Lower leg skin (tissue), 4 donors: ENCODE measurements at regions not wholly inside any gene's neighbourhood (a gene's known extent, or its start where the extent isn't known, plus 50 kb on each side); places are given as distances from the start of the nearest gene placed in this dataset.

Experiments used
- DNase-seq, 2 donors: peaks; one replicate each; pipeline ENCODE4 v3.0.0-alpha.2; 2019; ENCODE audit warnings: low spot score in 2 of 2
- H3K4me3 ChIP-seq: fragments of 200-600 bp; sonication (generic); 2 replicates; pipeline ENCODE4 v1.5.1; 2017; ENCODE audit warnings: mild to moderate bottlenecking, low read depth; ENCODE audit not compliant: poor library complexity, severe bottlenecking
- POLR2A ChIP-seq, 2 donors: fragments of 450-650 bp; IDR thresholded peaks; one replicate each; pipeline ENCODE4 v1.6.1; 2016 to 2017; ENCODE audit warnings: antibody characterized with exemption in 2 of 2, mild to moderate bottlenecking in 1 of 2, moderate library complexity in 1 of 2
- WGBS, 2 donors: methylation state at CpG; one replicate each; pipeline ENCODE4 v1.1.5; 2018; 5-methylcytosine and 5-hydroxymethylcytosine counted together
- intact Hi-C: fragments of 100-400 bp; cut with DNase I; formaldehyde crosslinking; loops from one replicate; pipeline ENCODE4 v1.15.0; 2023; ENCODE audit warnings: low total_unique reads
- TF ChIP-seq, protein P1 (sequence below), 3 donors: fragments of 450-650 bp; IDR thresholded peaks; one replicate each; pipeline ENCODE4 v1.5.1; 2016; ENCODE audit warnings: antibody characterized with exemption in 3 of 3, mild to moderate bottlenecking in 3 of 3, moderate library complexity in 2 of 3

DNA sequence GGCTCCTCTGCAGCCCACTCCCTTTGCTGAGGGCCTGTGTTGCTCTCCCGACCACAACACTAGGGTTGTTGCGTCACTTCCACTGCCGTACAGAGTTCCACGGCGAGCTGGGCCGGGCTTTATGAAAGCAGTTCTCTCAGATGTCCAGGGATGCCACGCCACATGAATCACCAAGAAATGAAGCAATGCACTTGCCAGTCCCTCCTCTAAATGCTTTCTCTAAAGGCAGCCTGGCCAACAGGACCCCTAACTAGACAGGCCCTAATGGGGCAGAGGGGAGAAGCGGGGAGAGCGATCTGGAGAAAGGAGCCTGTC lies 188.7 kb downstream of the CTTN start:
- DNase-seq: no peak
- intact Hi-C loops: no loop called here
- H3K4me3 ChIP-seq: no peak overlapping the region
- WGBS, 2 donors: 78 to 92% methylated on average over 9 of the region's 9 CpGs
- TF ChIP-seq, protein P1, sequence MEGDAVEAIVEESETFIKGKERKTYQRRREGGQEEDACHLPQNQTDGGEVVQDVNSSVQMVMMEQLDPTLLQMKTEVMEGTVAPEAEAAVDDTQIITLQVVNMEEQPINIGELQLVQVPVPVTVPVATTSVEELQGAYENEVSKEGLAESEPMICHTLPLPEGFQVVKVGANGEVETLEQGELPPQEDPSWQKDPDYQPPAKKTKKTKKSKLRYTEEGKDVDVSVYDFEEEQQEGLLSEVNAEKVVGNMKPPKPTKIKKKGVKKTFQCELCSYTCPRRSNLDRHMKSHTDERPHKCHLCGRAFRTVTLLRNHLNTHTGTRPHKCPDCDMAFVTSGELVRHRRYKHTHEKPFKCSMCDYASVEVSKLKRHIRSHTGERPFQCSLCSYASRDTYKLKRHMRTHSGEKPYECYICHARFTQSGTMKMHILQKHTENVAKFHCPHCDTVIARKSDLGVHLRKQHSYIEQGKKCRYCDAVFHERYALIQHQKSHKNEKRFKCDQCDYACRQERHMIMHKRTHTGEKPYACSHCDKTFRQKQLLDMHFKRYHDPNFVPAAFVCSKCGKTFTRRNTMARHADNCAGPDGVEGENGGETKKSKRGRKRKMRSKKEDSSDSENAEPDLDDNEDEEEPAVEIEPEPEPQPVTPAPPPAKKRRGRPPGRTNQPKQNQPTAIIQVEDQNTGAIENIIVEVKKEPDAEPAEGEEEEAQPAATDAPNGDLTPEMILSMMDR (IDR thresholded peaks at IDR 0.05): no peak
- no peak for TF ChIP-seq POLR2A (IDR thresholded peaks at IDR 0.05)

DNA sequence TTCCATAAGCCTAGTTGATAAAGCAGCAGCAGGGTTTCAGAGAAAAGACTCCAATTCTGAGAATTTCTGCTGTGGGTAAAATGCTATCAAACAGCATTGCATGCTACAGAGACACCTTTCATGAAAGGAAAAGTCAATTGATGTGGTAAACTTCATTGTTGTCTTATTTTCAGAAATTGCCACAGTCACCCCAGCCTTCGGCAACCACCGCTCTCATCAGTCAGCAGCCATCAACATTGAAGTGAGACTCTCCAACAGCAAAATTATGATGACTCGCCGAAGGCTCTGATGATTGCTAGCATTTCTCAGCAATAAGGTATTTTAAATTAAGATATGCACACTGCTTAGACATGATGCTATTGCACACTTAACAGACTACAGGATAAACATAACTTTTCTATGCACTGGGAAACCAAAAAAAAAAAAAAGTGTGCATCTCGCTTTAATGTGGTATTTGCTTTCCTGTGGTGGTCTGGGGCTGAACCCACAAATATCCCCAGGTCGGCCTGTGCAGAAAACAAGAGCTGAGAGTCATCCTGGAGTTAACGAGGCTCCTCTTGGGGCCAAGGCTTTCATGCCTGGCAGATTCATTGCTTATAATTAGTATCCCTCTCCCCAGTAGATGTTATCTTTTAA lies 192.1 kb downstream of the CTTN start:
- DNase-seq: no peak
- WGBS, 2 donors: 79 to 82% methylated on average over 7 of the region's 7 CpGs
- H3K4me3 ChIP-seq: no peak overlapping the region
- intact Hi-C loops: no loop called here
- no peak for TF ChIP-seq POLR2A (IDR thresholded peaks at IDR 0.05)
- TF ChIP-seq, protein P1 (IDR thresholded peaks at IDR 0.05): no peak

DNA sequence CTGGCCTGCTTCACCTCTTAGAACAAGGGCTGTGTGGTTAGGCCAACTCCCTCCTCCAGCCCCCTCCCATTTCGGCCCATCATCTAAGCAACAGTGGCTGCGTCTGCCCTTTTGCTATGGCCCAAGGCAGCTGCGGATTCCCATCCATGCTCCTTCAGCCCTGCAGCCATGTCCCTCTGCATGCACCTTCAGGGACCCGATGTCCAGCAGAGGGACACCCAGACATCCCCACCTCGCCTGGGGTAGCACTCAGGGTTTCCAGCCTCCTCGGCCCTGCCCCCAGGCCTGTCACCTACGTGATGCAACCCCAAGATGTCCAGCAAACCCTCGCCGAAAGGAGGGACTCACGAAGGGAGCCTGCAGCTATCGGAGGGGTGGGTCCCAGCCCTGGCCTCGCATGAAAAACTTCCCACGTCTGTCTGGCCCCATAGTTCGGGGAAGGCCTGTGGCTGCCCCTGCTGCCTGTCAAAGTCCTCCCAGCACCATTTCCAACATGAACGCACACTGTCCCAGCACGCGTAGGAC lies 194.4 kb downstream of the CTTN start:
- WGBS, 2 donors: 86 to 87% methylated on average over 16 to 17 of the region's 17 CpGs
- DNase-seq: no peak
- TF ChIP-seq, protein P1 (IDR thresholded peaks at IDR 0.05): no peak
- TF ChIP-seq POLR2A (IDR thresholded peaks at IDR 0.05): no peak

DNA sequence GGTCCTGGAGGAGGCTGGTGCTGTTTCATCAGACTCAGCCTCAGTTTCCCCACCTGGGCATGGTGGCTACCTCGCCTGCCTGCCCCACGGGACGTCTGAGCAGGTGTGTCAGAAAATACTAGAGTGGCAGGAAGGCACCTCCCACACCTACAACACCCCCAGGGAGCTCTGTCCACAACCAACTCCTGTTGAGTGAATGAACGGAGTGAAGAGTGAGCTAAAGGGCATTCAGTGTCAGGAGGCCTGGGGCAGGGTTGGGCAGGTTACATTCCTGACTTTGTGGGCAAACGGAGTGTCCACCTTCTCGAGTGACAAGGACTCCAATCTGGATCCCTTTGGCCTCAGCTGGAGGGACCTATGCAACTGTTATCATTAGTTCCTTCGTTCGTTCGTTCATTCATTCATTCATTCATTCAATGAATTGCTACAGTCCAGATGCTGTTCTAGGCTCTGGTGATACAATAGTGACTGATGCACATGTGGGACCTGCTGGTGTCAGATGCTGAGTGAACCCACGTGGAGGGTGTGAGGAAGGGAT lies 195.2 kb downstream of the CTTN start:
- intact Hi-C loops: no loop called here
- 74 to 76% methylated on average over 10 of the region's 10 CpGs for WGBS, 2 donors
- DNase-seq: no peak
- H3K4me3 ChIP-seq: no peak overlapping the region
- TF ChIP-seq, protein P1 (IDR thresholded peaks at IDR 0.05): no peak

More for the DNA sequence above, 194.4 kb downstream of the CTTN start:
- intact Hi-C loops: no loop called here
- H3K4me3 ChIP-seq: no peak overlapping the region

DNA sequence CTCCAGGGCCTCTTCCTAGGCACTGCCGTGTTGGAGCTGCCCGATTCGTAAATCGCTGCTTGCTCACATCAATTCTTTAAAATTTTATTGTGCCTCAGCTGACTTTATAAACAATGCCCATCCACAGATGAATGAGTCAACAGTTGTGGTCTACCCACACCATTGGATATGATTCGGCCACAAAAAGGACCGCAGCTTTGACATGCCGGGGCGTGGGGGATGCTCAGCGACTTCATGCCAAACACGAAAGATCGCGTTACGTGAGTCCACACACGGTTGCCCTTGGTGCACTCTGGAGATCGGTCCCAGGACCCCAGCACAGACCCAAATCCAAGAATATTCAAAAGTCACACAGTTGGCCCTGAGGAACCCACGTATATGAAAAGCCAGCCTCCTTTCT lies 195.7 kb downstream of the CTTN start:
- 87 to 89% methylated on average over 16 of the region's 16 CpGs for WGBS, 2 donors
- no peak overlapping the region for H3K4me3 ChIP-seq
- intact Hi-C loops: no loop called here
- TF ChIP-seq POLR2A (IDR thresholded peaks at IDR 0.05): no peak
- TF ChIP-seq, protein P1 (IDR thresholded peaks at IDR 0.05): no peak
- DNase-seq: no peak

DNA sequence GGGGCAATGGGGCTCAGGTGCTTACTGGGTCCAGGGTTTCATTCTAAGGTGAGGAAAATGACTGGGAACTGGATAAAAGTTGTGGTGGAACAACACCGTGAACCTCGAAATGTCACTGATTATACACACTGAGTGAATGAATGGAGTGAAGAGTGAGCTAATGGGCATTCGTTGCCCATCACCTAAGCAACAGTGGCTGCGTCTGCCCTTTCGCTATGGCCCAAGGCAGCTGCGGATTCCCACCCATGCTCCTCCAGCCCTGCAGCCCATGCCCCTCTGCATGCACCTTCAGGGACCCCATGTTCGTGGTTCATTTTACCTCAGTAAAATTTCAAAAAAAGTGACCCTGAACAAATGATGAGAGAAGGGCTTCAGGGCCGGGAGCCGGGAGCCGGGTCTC lies 196.3 kb downstream of the CTTN start:
- no peak overlapping the region for H3K4me3 ChIP-seq
- no peak for DNase-seq
- TF ChIP-seq, protein P1 (IDR thresholded peaks at IDR 0.05): no peak
- no peak for TF ChIP-seq POLR2A (IDR thresholded peaks at IDR 0.05)
- intact Hi-C loops: no loop called here
- WGBS, 2 donors: 86 to 91% methylated on average over 10 of the region's 10 CpGs
